Putamen (tissue), 1 donor: ENCODE measurements at regions not wholly inside any gene's neighbourhood (a gene's known extent, or its start where the extent isn't known, plus 50 kb on each side); places are given as distances from the start of the nearest gene placed in this dataset.
"Not testable (repeated sequence)": the region's sequence is repeated elsewhere in the genome, so short reads cannot be mapped to it uniquely, and the experiment has no call there.

ENCODE experiments used
- DNase-seq: peaks from one replicate; pipeline ENCODE4 v3.0.0-alpha.2; 2016; ENCODE audit warnings: low spot score

DNA sequence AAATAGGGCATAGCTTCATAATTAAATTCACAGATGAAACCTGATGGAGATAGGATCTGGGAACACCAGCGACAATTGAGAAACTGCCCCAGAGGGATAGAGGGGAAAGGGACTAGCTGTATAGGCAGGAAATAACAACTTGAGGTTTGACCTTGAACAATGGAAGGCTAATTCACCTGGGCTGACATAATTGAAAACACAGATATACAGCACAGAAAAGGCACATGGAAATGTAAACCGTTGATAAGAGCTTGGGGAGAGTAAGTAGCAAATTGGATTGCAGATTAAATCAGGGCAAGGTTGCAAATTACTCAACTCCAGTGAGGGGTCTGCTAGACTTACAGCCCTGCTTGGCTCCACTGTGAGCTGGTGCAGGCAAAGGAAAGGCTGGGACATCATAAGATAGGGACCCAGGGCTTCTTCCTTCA is 246.7 kb downstream of the DLEU7 start:
- no peak for DNase-seq

DNA sequence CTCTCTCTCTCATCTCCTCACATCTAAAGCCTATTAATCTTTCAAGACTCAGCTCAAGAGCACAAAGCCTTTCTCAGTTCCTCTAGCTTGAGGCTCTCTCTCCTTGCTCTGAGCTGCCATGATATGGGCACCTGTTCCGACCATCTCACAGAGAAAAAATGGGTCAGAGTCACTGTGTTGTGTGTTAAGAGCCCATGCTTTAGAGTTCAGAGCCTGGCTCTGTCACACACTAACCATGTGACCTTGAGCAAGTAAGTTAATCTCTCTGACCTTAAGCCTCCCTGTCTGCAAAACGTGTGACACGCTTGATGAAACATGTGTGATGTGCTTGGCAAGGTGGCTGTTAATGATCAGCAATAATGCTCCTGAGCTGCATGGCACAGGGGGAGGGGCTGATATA is 245.2 kb downstream of the DLEU7 start:
- DNase-seq = no peak

DNA sequence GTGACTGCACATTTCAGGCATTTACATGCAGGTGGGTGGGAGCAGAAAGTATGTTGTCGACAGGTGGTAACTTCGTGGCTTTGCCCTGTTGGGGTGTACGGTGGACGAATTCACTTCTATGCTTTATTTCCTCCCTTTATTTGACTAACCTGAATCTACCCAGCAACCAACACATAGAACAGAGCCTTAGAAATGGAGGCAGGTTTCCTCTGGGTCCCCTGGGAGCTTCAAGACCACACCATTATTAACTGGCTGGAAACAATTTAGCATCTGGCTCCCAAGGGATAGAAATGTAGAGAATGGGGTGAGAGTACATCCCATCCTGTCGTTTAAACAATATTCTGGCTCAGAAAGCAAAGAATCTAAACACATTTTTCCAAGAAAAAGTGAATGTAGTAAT is 244.4 kb downstream of the DLEU7 start:
- no peak for DNase-seq

DNA sequence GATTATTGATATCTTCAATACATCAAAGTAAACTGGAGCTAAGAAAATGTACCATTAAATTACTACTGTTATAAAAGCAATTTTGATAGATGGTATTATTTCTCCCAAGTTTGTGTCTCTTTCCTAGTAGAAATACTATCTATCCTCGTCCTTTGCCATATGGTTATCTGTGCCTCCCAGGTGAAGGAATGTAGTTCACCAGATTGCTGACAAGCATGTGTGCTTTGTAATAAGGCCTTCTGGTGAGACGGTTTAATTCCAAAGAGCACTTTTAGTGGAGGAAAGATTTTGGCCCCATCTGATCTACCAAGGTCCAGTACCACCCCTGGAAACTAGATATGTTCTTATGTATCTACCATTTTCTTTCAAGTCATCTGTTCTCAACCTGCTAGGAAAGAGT is 243.6 kb downstream of the DLEU7 start:
- DNase-seq = no peak

DNA sequence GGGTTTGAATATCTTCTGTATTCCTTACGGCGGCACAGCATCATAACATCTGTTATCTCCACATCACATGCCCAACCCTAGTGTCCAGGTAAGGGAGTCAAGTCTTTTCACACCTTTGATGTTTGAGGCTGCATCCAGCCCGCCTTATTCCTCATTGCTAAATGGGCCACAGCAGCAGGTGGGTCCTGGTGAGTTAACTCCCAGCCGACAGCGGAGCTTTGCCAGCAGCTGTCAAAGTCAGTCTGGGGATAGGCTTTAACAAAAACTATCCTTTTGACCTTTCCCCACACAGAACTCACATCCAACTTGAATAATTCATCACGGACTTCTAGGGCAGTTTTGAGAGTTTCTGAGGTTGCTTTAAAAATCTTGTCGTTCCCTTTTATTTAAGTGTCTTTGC is 235.1 kb downstream of the DLEU7 start:
- DNase-seq = no peak

DNA sequence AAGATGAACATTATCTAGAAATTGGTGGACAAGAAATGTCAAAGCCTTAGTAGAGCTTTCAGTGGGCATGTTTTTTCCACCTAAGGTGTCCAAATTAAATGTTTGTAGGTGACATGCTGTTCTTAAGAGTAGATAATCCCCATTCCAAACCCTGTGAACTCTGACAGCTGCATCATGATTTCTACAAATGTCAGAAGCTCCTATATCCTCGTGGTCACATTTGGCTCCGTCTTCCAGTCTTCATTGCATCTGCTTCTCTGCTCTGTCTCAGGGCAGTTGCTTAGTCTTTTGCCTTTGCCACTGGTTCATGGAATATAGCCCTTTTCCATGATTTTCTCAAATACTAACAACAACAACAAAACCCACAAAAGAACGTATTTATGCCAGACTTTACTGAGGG is 234.5 kb downstream of the DLEU7 start:
- DNase-seq = no peak

DNA sequence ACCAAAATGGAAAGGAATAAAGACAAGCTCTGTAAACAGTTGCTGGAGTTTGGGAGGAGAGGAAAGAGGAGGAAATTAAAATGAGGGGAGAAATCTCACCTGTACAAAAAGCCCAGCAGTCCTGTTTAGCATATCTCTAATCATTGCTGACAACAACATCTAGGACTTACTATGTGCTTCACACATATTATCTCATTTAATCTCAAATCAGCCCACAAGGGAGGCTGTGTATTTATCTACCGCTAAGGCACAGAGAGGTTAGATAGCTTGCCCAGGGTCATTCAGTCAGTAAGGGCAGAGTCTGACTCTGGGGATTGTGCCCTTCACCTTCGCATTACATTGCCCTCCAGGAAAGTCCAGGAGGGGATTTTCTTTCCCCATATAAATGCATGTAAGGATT is 233.3 kb downstream of the DLEU7 start:
- DNase-seq = no peak

DNA sequence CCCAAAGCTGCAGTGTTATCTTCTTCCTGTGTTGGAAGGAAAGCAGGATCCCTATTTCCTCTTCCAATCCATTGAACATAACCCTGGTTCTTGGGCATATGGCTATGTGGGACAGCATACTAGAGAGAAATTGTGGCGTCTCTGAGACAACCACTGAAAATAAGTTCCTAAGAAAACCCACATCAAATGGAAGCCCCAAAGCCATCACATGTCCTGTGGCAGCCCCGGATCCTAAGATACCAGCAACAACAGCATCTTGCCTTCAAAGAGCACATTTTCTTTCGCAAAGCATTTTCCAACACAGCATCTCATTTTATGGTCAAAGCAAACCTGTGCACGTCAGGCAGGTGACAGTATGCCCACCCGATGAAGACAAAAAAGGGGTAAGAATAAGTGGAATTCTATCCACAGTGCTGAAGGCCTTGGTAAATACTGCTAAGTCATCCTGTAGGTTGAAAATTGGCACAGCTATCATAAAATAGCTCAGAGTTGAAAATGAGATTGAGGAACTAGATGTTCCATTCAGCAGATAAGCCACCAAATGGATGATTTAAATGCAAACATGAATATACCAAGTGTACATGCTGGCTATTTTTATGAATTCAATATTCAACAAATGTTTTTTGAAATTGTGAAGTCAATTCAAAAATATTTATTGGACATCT is 232.2 kb downstream of the DLEU7 start:
- no peak for DNase-seq

DNA sequence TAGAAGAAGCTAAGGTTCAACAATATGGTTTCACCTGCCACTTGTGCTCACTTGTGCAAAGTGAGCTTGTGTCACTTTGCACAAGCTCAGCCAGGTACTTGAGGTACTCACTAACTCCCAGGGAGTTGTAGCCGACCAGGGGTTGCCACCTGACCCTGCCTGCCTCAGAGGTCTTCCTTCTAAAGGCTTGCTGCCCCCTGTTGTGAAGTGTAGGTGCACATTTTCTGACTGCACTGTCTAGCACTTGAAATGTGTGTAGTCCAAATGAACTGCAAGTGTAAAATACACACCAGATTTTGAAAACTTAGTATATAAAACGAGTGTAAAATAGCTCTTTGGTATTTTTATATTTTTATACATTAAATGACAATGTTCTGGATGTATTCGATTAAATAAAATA is 230.8 kb downstream of the DLEU7 start:
- DNase-seq = no peak

DNA sequence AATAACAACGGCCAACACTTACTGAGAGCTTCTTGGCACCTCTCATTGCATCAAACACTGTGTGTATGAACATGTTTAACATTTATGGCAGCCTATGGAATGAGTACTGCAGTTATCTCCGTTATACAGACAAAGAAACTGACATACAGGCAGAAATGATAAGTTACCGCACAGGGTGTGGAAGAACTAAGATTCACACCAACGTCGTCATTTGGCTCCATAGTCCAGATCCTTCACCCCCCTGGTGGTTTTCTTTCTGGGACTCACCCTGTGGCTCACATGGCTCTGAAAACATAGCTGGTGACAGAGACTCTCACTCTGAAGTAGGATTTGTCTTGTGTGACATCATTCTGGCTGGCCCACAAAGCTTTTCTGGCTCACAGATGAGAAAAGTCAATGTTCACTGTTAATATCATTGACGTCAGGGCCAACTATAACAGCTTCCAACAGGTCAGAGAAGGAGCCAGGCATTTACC is 230.1 kb downstream of the DLEU7 start:
- no peak for DNase-seq

DNA sequence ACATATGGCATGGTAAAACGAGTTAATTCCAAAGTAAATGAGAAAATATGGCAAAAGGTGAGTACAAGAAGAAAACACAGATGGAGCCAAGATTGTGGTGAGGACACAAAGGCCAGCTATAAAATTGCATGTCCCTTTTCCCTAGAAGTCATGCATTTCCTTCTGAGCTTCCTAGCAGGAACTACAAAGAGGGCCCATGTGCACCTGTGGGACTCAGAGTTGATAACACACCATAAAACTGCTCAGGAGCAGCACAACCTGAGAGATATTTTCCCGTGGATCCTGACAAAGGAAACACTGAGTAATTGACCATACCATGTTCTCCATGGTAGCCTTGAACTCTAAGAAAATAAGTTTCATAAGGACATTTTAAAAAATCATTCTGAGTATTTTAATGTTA is 228.3 kb downstream of the DLEU7 start:
- DNase-seq = no peak

DNA sequence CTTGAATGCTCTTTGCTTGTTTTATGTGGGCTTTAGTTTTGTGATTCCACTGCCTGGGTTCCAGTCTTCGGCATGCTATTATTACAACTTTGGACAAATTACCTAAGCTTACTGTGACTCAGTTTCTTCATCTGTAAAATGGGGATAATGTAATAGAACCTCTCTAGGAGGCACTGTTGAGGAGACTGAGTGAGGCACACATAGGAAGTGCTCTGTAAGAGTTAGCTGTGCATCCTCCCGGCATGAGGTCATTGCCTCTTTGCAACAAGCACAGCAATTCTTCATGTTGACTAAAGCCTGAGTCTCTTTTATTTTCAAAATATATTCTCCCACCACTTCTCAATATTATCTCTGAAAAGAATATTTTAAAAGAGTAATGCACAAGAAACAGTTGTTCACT is 227.4 kb downstream of the DLEU7 start:
- no peak for DNase-seq

DNA sequence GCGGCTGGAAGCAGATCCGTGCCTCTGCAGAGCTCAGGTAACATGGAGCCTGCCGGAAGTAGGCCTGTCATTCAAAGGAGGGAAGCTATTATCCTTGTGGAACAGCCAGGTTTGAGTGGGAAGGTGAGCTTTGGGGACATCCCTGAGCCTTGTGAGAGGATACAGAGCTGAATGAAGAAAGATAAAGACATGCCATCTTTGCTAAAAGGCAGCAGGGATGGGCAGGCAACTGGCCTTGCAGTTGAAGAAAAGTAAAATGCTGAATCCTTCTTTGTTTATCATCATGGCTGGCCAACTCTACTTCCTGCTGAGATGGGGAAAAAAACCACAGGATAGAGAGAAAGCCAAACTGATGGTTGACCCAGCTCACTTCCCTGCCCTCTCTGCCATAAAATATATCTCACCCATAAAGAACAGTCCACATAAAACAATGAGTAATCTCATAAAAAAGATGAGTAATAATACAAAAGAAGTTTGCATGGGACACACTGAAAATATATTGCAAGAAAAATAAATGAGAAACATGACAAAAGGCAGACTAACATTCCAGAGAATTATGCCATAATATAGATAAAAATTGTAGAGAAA is 226.3 kb downstream of the DLEU7 start:
- DNase-seq = no peak

DNA sequence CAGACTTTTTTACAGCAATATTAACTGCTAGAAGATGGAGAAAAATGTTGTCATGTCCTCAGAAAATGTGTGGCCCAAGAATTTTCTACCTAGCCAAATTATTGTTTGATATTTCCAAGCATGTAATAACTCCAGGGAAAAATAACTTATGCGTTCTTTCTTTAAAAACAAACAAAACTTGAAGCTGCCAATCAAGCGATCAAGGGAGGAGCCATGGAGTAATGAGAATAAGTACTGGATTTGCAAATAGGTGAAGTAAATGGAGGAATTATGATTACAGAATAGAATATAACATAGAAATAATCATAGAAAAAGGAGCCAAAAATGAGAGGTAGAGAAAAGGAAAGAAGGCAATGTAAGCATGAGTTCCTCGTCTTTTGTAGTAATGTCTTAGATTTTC is 225.3 kb downstream of the DLEU7 start:
- no peak for DNase-seq

DNA sequence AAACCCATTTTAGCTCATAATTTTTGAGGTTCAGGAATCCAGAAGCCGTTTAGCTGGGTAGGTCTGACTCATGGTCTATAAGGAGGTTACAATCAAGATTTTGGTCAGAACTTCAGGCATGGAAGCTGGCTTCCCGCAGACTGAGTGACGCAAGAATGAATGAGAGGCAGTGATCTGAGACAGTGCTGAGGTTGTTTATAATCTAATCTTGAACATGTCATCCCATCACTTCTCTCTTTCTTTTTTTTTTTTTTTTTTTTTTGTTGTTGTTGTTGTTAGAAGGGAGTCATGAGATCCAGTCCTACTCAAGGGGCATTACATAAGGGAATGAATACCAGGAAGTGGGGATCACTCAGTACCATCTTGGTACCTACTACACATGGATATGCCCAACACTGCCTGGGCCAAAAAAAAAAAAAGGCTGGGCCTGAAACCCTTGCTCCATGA is 217.4 kb downstream of the DLEU7 start:
- no peak for DNase-seq

DNA sequence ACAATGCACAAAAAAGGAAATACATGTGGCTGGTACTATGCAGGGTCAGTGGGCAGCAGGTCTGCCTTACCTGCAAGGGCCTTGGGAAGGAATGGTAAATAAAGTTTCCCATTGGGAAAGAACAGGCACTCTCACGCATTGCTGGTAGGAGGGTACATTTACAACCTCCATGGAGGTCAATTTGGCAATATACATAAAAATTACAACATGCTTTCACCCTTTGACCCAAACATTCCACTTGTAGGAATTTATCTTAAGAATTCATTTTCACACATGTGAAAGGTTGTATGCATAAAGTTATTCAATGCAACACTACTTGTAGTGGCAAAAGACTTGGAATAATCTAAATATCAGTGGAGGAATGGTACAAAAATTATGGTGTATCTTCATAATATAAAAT is 216.4 kb downstream of the DLEU7 start:
- DNase-seq = no peak

DNA sequence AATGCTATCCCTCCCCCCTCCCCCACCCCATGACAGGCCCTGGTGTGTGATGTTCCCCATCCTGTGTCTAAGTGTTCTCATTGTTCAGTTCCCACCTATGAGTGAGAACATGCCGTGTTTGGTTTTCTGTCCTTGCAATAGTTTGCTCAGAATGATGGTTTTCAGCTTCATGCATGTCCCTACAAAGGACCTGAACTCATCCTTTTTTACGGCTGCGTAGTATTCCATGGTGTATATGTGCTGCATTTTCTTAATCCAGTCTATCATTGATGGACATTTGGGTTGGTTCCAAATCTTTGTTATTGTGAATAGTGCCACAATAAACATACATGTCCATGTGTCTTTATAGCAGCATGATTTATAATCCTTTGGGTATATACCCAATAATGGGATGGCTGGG is 215.0 kb downstream of the DLEU7 start:
- not testable (repeated sequence) for DNase-seq

DNA sequence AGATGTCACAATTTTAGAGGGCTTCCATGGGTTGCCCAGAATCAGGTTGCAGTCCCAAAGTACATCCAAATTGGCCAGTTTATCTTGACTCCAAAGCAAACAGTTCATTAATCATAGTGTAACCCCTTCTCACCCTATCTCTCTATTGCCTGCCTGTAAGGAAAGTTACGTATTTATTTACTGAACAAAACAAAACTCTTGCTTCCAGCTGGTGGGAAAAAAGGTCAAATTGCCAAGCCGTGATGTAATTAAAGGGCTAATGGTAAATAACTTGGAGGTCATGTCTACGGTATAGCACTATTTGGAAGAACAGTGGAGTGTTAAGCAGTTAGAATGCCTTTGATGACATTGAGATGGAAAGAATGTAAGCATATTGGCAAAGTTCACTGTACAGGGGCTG is 214.0 kb downstream of the DLEU7 start:
- no peak for DNase-seq

DNA sequence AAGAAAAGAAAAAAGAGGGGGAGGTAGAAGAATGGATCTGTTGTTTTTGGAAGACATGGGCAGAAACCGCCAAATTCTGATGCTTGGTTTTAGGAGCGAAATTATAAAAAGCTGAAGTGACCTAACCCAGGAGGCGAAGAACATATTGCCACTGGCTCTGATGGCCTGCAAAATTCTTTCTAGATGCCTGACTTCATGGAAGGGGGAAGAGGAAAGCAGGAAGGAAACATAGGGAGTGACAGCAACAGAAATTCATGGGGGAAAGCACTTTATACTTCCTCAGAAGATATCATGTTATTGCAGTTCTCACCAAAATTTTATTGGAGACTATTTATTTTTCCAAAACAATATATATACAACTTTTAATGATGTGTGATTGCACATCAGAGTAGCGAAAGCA is 213.5 kb downstream of the DLEU7 start:
- no peak for DNase-seq

DNA sequence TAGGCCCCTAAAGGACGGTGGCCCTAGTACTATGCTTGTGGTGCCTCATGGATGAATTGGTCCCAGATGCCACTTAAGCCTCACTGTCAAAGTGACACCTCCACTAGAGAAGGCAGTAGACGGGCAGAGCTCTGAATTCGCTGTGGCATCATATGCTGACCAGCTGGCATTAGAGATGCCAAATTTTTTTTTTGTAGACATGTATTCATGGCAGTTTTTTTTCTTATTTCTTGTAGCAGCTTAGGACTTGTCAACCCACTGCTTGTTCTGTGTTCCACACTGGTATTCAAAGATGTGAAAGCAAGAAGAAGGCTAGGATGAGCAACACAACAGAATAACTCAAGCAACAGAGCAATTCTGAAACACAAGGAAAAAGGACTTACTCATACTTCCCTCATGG is 212.5 kb downstream of the DLEU7 start:
- no peak for DNase-seq

DNA sequence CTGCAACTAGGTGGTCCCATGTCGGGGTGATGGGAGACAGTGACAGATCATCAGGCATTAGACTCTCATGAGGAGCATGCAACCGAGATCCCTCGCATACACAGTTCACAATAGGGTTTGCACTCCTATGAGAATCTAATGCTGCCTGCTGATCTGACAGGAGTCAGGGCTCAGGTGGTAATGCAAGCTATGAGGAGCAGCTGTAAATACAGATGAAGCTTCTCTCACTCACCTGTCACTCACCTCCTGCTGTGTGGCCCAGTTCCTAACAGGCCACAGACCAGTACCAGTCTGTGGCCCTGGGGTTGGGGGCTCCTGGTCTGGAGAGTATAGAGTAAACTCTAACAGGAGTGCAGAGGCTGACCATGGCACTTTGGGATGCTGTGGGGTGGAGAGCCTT is 209.2 kb downstream of the DLEU7 start:
- DNase-seq = no peak

DNA sequence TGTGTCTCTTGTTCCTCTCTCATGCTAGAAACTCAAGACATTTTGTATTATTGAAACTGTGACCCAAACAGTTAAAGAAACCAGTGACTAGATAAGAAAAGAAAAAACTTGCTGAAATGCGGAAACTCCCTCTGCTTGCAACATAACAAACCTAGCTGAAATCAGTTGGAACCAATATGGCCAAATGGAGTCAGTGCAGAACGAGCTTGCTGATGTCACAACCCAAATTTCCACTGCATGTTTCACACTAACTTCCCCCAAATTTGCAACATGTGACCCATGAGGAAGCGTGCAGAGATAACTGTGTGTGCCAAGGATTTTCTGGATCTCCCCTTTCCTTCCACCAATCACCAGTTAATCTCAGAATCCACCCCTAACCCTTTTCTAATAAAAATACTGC is 208.0 kb downstream of the DLEU7 start:
- DNase-seq = peak; percentile 35

DNA sequence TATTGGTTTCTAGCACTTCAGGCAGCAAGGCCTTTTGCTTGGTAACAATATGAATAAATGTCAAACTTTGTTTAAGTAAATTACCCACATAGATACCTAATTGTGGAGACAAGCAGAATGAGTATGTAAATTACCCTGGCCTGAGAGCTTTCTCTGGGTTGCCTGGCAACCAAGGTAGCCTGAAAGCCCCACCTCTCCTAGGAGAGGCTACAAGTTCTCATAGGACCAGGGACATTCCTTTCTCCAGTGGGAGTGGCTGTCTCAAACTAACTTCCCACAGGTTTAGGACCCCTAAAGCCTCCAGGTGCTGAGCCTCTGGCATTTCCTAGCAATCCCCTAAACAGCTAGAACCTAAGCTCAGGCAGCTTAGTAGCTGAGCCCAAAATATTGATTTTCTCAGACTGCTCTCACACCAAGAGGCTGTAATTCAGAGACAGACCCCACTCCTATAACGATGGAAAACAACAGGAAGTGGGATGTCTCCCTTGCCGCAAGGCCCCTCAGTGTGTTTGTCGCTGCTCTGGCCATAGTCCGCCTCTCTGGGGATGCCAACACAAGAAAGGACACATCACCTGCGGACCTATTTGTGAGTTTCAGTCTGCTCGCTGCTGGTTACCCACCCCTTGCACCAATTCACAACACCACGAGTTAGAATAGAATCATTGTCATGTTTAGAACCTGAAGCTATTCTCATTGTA is 207.3 kb downstream of the DLEU7 start:
- no peak for DNase-seq

DNA sequence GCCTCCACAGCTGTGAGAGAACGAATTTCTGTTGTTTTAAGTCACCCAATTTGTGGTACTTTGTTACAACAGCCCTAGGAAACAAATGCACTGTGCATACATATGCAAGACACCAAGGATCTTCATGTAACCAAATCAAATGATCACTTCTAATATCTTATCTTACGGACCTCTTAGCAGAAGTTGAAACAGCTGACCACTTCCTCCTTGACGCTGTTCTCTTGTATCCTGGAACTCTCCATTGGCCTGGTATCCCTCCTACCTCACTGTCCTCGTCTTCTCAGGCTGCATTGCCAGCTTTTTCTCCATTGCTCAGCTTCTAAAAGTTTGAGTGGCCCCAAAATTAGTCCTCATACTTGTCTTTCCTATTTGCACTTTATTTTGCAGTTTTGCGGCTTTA is 200.4 kb downstream of the DLEU7 start:
- no peak for DNase-seq
